HG03571 (cell line): ENCODE measurements at regions not wholly inside any gene's neighbourhood (a gene's known extent, or its start where the extent isn't known, plus 50 kb on each side); places are given as distances from the start of the nearest gene placed in this dataset.

Source experiments
- ATAC-seq: cut with Tn5 transposase; IDR thresholded peaks from one replicate; pipeline ENCODE4 v1.9.1; 2021; ENCODE audit not compliant: unreplicated experiment

- ATAC-seq: no peak
These were observed 303.1 kb upstream of the SORL1-AS1 start for GRCh38 chr11:121755906-121756305.

- no peak for ATAC-seq
These were observed 302.4 kb upstream of the SORL1-AS1 start for GRCh38 chr11:121755191-121755590.

- no peak for ATAC-seq
These were observed 301.8 kb upstream of the SORL1-AS1 start for GRCh38 chr11:121754598-121754997.

GRCh38 chr11:121749691-121750090, 296.9 kb upstream of the SORL1-AS1 start:
- no peak for ATAC-seq

- no peak for ATAC-seq
These were observed 295.3 kb upstream of the SORL1-AS1 start for GRCh38 chr11:121748068-121748467.

- ATAC-seq: no peak
These were observed 290.5 kb upstream of the SORL1-AS1 start for GRCh38 chr11:121743285-121743684.

- ATAC-seq: no peak
These were observed 289.1 kb upstream of the SORL1-AS1 start for GRCh38 chr11:121741761-121742361.

GRCh38 chr11:121741351-121741760, 288.6 kb upstream of the SORL1-AS1 start:
- no peak for ATAC-seq

- no peak for ATAC-seq
These were observed 288.1 kb upstream of the SORL1-AS1 start for GRCh38 chr11:121740902-121741301.

GRCh38 chr11:121733858-121734257, 281.1 kb upstream of the SORL1-AS1 start:
- ATAC-seq: no peak

- no peak for ATAC-seq
These were observed 275.2 kb upstream of the SORL1-AS1 start for GRCh38 chr11:121727942-121728341.

- ATAC-seq: no peak
These were observed 270.5 kb upstream of the SORL1-AS1 start for GRCh38 chr11:121723246-121723741.

- ATAC-seq: no peak
These were observed 269.9 kb upstream of the SORL1-AS1 start for GRCh38 chr11:121722431-121723245.

- no peak for ATAC-seq
These were observed 269.2 kb upstream of the SORL1-AS1 start for GRCh38 chr11:121721961-121722360.

- no peak for ATAC-seq
These were observed 268.7 kb upstream of the SORL1-AS1 start for GRCh38 chr11:121721448-121721847.

- ATAC-seq: no peak
These were observed 264.5 kb upstream of the SORL1-AS1 start for GRCh38 chr11:121717296-121717695.

GRCh38 chr11:121716060-121716459, 263.3 kb upstream of the SORL1-AS1 start:
- ATAC-seq: no peak

GRCh38 chr11:121715405-121715804, 262.6 kb upstream of the SORL1-AS1 start:
- ATAC-seq: no peak

- no peak for ATAC-seq
These were observed 261.6 kb upstream of the SORL1-AS1 start for GRCh38 chr11:121714351-121714750.

GRCh38 chr11:121711939-121712338, 259.2 kb upstream of the SORL1-AS1 start:
- no peak for ATAC-seq

- no peak for ATAC-seq
These were observed 258.5 kb upstream of the SORL1-AS1 start for GRCh38 chr11:121711236-121711635.

- no peak for ATAC-seq
These were observed 254.2 kb upstream of the SORL1-AS1 start for GRCh38 chr11:121706884-121707420.
